ENCODE measurements at regions not wholly inside any gene's neighbourhood (a gene's known extent, or its start where the extent isn't known, plus 50 kb on each side); places are given as distances from the start of the nearest gene placed in this dataset.

DNA sequence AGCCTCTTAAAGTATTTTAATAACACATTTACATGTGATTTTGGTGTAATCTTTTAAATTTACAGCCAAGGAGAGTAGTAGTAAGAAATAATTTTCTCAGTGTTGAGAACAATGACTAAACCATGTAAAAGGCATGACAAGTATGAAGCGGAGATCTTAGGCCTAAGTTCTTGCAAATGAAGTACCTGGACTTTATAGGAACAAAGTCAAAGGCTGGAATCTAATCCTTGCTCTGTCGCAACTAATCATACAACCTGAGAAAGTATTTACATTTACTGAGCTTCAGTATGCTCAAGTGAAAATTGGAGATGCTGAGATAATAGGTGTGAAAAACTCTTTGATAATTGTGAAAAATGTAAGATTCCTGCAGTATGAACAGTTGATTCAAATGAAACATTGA lies 86.4 kb upstream of the VGLL3 start:
- Mint-ChIP-seq H3K27me3 (no peaks in the 10 kb centered on the region), H3K9me3 (no peaks in the 10 kb centered on the region), H3K27ac (no peak overlapping the region), H3K4me1 (no peaks in the 10 kb centered on the region), H3K4me3 (no peak overlapping the region), H3K36me3 (ENCODE audit: low read depth) (no peaks in the 10 kb centered on the region)
- TF ChIP-seq, protein P1, sequence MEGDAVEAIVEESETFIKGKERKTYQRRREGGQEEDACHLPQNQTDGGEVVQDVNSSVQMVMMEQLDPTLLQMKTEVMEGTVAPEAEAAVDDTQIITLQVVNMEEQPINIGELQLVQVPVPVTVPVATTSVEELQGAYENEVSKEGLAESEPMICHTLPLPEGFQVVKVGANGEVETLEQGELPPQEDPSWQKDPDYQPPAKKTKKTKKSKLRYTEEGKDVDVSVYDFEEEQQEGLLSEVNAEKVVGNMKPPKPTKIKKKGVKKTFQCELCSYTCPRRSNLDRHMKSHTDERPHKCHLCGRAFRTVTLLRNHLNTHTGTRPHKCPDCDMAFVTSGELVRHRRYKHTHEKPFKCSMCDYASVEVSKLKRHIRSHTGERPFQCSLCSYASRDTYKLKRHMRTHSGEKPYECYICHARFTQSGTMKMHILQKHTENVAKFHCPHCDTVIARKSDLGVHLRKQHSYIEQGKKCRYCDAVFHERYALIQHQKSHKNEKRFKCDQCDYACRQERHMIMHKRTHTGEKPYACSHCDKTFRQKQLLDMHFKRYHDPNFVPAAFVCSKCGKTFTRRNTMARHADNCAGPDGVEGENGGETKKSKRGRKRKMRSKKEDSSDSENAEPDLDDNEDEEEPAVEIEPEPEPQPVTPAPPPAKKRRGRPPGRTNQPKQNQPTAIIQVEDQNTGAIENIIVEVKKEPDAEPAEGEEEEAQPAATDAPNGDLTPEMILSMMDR (IDR thresholded peaks at IDR 0.05): no peak
- intact Hi-C loops (cut with micrococcal nuclease): no loop called here
- ChIA-PET POLR2A (no interaction called here), CTCF (no interaction called here)
- ATAC-seq (ENCODE audit: low read depth): no peak
- no peak for DNase-seq

DNA sequence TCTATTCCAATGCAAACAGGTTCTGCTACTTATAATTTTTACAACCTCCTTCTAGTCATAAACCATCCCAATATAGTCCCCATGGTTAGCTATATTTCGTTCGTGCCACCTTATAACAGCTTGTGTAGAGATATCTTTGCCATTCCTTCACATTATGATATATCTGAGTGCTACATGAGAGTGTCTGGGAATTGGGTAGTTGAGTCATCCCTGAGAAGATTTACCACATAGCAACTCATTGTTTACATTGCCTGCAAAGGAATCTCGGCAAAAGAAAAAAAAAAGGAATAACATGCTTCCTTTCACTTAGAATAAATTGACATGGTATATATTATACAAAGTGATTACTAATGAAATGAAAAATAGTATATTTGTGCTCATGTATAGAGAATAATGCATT lies 86.0 kb upstream of the VGLL3 start:
- H3K4me3 Mint-ChIP-seq: no peak overlapping the region
- no peak for DNase-seq
- H3K9me3 Mint-ChIP-seq: no peaks in the 10 kb centered on the region
- ChIA-PET CTCF (no interaction called here), POLR2A (no interaction called here)
- H3K27ac Mint-ChIP-seq: no peak overlapping the region
- intact Hi-C loops (cut with micrococcal nuclease): no loop called here
- ATAC-seq (ENCODE audit: low read depth): no peak
- TF ChIP-seq, protein P1 (IDR thresholded peaks at IDR 0.05): no peak
- H3K36me3 Mint-ChIP-seq (ENCODE audit: low read depth): no peaks in the 10 kb centered on the region
- H3K4me1 Mint-ChIP-seq: no peaks in the 10 kb centered on the region
- no peaks in the 10 kb centered on the region for H3K27me3 Mint-ChIP-seq

DNA sequence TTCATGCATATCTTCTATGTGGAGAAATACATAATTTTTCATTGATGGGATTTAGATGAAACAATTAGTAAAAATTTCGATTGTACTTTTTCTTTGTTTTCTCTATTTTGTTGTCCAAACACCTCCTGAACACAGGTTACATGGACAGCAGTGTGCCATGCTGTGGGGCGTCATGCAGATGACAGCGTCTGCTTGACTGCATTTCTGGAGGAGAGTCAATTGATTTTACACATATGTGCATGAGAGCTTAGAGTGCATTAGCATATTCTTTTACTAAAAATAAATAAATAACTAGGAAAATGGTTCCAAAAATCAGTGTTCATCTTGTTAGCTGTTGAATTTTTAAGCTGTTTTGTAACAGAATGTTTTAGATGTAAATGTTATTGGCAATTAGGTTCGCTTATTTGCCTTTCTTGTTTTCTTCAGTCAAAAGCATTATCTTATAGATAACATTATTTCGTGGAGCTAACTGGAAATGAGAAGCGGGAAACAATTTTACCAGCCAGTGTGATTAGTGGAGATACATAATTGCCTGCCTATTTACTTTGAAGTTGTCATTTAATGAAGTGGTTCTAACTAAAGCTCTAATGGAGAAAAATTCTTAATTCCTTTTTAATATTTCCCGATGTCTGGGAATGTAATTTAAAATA lies 82.7 kb upstream of the VGLL3 start:
- Mint-ChIP-seq H3K36me3 (ENCODE audit: low read depth) (no peaks in the 10 kb centered on the region), H3K4me1 (no peaks in the 10 kb centered on the region), H3K4me3 (no peak overlapping the region), H3K9me3 (no peaks in the 10 kb centered on the region), H3K27me3 (no peaks in the 10 kb centered on the region), H3K27ac (no peak overlapping the region)
- TF ChIP-seq, protein P1 (IDR thresholded peaks at IDR 0.05): no peak
- ATAC-seq (ENCODE audit: low read depth) (no peak), DNase-seq (no peak)
- POLR2A ChIA-PET: no interaction called here
- intact Hi-C loops (cut with micrococcal nuclease): no loop called here
- CTCF ChIA-PET: no interaction called here

DNA sequence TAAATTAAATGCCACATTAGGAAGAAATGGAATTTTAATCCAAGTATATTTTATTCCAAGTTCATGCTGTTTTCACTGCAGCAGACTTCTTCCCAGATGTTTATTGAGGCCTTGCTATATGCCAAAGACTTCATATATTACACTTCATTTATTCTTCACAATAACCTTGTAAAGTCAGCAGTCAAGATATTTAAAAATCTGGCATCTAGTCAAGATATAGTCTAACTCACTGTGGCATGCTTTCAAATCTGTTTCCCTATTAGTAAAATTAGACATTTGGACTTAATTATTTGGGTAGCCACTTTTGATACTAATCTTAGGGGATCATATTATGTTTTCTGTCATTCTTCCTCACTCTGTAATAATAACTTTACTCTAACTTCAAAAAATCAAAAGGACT lies 81.5 kb upstream of the VGLL3 start:
- ChIA-PET CTCF (no interaction called here), POLR2A (no interaction called here)
- no peak for ATAC-seq (ENCODE audit: low read depth)
- TF ChIP-seq, protein P1 (IDR thresholded peaks at IDR 0.05): no peak
- Mint-ChIP-seq H3K27ac (no peak overlapping the region), H3K4me3 (no peak overlapping the region), H3K27me3 (no peaks in the 10 kb centered on the region), H3K4me1 (no peaks in the 10 kb centered on the region), H3K36me3 (ENCODE audit: low read depth) (no peaks in the 10 kb centered on the region), H3K9me3 (no peaks in the 10 kb centered on the region)
- no peak for DNase-seq
- intact Hi-C loops (cut with micrococcal nuclease): no loop called here

DNA sequence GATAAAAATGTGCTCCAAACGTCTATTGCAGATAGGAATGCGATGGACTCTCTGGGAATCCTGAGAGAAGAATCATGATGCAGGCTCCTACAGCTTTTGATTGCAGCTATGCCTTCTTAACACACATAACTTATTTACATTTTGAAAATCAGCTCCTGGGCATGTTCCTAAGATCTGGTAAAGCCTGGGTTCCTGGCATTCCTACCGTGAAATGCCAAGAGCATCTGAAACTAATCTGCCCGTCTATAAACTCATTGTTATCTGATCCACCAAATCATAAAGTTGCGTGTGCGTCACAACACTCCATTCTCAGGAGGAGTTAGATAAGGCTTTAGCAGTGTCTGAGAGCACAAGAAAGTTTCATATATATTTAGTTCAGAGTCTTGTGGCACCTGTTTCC lies 79.0 kb upstream of the VGLL3 start:
- Mint-ChIP-seq H3K4me1 (no peaks in the 10 kb centered on the region), H3K27me3 (no peaks in the 10 kb centered on the region), H3K9me3 (no peaks in the 10 kb centered on the region), H3K4me3 (no peak overlapping the region), H3K27ac (no peak overlapping the region), H3K36me3 (ENCODE audit: low read depth) (no peaks in the 10 kb centered on the region)
- ATAC-seq (ENCODE audit: low read depth) (no peak), DNase-seq (no peak)
- ChIA-PET POLR2A (no interaction called here), CTCF (no interaction called here)
- TF ChIP-seq, protein P1 (IDR thresholded peaks at IDR 0.05): no peak
- intact Hi-C loops (cut with micrococcal nuclease): no loop called here

Measured in activated B cell treated with CpG ODN at 0.5 μM for 24 hours (primary cell).